ENCODE measurements at regions not wholly inside any gene's neighbourhood (a gene's known extent, or its start where the extent isn't known, plus 50 kb on each side); places are given as distances from the start of the nearest gene placed in this dataset.

DNA sequence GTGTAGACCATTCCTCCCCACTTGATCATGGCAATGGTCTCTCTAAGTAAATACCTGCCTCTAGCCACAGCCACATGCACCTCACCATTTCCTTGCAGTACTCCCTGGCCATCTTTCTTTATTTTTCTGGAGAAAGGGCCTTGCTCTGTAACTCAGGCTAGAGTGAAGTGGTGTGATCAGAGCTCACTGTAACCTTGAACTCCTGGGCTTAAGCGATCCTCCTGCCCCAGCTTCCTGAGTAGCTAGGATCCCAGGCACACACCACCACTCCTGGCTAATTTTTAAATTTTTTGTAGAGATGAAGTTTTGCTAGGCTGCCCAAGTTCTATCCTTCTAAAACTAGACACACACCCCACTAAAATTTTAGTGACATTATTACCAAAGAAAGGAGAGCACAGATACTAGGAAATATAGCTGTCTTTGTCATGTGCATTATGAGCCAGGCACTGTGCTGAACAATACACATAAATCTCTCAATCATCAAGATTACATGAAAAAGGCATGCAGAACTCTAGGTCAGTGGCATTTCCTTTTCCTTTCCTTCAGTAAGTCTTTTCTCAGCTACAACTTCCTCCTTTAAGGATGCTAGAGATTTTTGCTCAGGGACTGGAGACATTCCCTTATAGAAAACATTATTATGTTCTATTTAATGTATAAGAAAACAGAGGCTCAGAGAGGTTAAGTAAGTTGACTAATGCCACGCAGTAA is 95.0 kb upstream of the SERBP1 start:
- no peak for TF ChIP-seq YY1 (IDR thresholded peaks at IDR 0.05; ENCODE audit: low read depth, low read length)
- TF ChIP-seq EP300 (IDR thresholded peaks at IDR 0.05; ENCODE audit: borderline replicate concordance in 1 of 2, low read depth in 2 of 2, low read length in 2 of 2), result no peak
- no peak for TF ChIP-seq EZH2 (IDR thresholded peaks at IDR 0.05; ENCODE audit: low read depth, low read length, severe bottlenecking)

Data from H1 (cell line).